Mesenchymal stem cell (in vitro differentiated cells and primary cell): ENCODE measurements at regions not wholly inside any gene's neighbourhood (a gene's known extent, or its start where the extent isn't known, plus 50 kb on each side); places are given as distances from the start of the nearest gene placed in this dataset.

ENCODE experiments used
- DNase-seq: peaks from one replicate; pipeline ENCODE4 v3.0.0-alpha.2; 2013
- H2AFZ ChIP-seq: one replicate; pipeline ENCODE4 v1.6.1; 2013; ENCODE audit warnings: low read depth, mild to moderate bottlenecking, control low read depth, inconsistent platforms, low read length, moderate library complexity
- H2AK5ac ChIP-seq: 2 replicates; pipeline ENCODE4 v1.6.1; 2013; ENCODE audit warnings: low read length, moderate library complexity, mild to moderate bottlenecking, inconsistent platforms; ENCODE audit not compliant: severe bottlenecking
- H2BK120ac ChIP-seq: one replicate; pipeline ENCODE4 v1.6.1; 2013; ENCODE audit warnings: low read depth, mild to moderate bottlenecking, inconsistent platforms, low read length, moderate library complexity
- H2BK12ac ChIP-seq, 2 experiments: one replicate each; pipeline ENCODE4 v1.6.1; 2013; ENCODE audit warnings: inconsistent platforms in 2 of 2, low read length in 2 of 2, mild to moderate bottlenecking in 2 of 2, moderate library complexity in 2 of 2, control low read depth in 1 of 2
- H2BK15ac ChIP-seq: one replicate; pipeline ENCODE4 v1.6.1; 2013; ENCODE audit warnings: mild to moderate bottlenecking, low read depth, inconsistent platforms; ENCODE audit not compliant: poor library complexity, severe bottlenecking
- H2BK5ac ChIP-seq: 2 replicates; pipeline ENCODE4 v1.6.1; 2013; ENCODE audit warnings: low read depth, mild to moderate bottlenecking, low read length, control low read depth, inconsistent platforms; ENCODE audit not compliant: poor library complexity, severe bottlenecking
- H3K14ac ChIP-seq, 2 experiments: one replicate each; pipeline ENCODE4 v1.6.1; 2013; ENCODE audit warnings: inconsistent platforms in 2 of 2, low read length in 2 of 2, control low read depth in 1 of 2, mild to moderate bottlenecking in 1 of 2, moderate library complexity in 1 of 2
- H3K18ac ChIP-seq, 2 experiments: one replicate each; pipeline ENCODE4 v1.6.1; 2013; ENCODE audit warnings: inconsistent platforms in 2 of 2, low read length in 2 of 2, control low read depth in 1 of 2, low read depth in 1 of 2, mild to moderate bottlenecking in 1 of 2
- H3K23ac ChIP-seq, 2 experiments: one replicate each; pipeline ENCODE4 v1.6.1; 2013; ENCODE audit warnings: inconsistent platforms in 2 of 2, low read length in 2 of 2, mild to moderate bottlenecking in 2 of 2, moderate library complexity in 2 of 2, control low read depth in 1 of 2
- H3K27ac ChIP-seq: 2 replicates; pipeline ENCODE4 v1.5.1; 2013; ENCODE audit warnings: mild to moderate bottlenecking, moderate library complexity, low read length, control low read depth, inconsistent platforms; ENCODE audit not compliant: poor library complexity, severe bottlenecking
- H3K27me3 ChIP-seq, 2 experiments: 2 replicates each; pipeline versions ENCODE4 v1.6.1 to v1.7.0; 2013; ENCODE audit warnings: low read length in 2 of 2, mild to moderate bottlenecking in 2 of 2, moderate library complexity in 2 of 2, control low read depth in 1 of 2, inconsistent platforms in 1 of 2; ENCODE audit not compliant: control insufficient read depth in 1 of 2, insufficient read depth in 1 of 2
- H3K36me3 ChIP-seq, 2 experiments: 2 replicates each; pipeline versions ENCODE4 v1.6.1 to v1.7.0; 2013; ENCODE audit warnings: low read length in 2 of 2, control low read depth in 1 of 2, inconsistent platforms in 1 of 2, low read depth in 1 of 2, mild to moderate bottlenecking in 1 of 2; ENCODE audit not compliant: insufficient read depth in 2 of 2, control insufficient read depth in 1 of 2
- H3K4ac ChIP-seq, 2 experiments: one replicate each; pipeline ENCODE4 v1.6.1; 2013; ENCODE audit warnings: inconsistent platforms in 2 of 2, low read length in 2 of 2, mild to moderate bottlenecking in 2 of 2, moderate library complexity in 2 of 2, control low read depth in 1 of 2, low read depth in 1 of 2
- H3K4me1 ChIP-seq: 2 replicates; pipeline ENCODE4 v1.6.1; 2013; ENCODE audit warnings: low read depth, low read length, control low read depth; ENCODE audit not compliant: control insufficient read depth, insufficient read depth
- H3K4me2 ChIP-seq: 2 replicates; pipeline ENCODE4 v1.6.1; 2013; ENCODE audit warnings: low read length, mild to moderate bottlenecking, inconsistent platforms; ENCODE audit not compliant: poor library complexity, severe bottlenecking
- H3K4me3 ChIP-seq, 2 experiments: 2 replicates each; pipeline versions ENCODE4 v1.5.1 to v1.7.0; 2013; ENCODE audit warnings: low read length in 2 of 2, mild to moderate bottlenecking in 2 of 2, control low read depth in 1 of 2, low read depth in 1 of 2; ENCODE audit not compliant: insufficient read depth in 1 of 2
- H3K79me1 ChIP-seq: replicated peaks from 2 replicates; pipeline ENCODE4 v1.6.1; 2013; ENCODE audit warnings: mild to moderate bottlenecking, control low read depth, low read length, inconsistent platforms; ENCODE audit not compliant: poor library complexity, severe bottlenecking
- H3K9ac ChIP-seq: 2 replicates; pipeline ENCODE4 v1.7.0; 2013; ENCODE audit warnings: mild to moderate bottlenecking, low read length, moderate library complexity
- H3K9me3 ChIP-seq: 2 replicates; pipeline ENCODE4 v1.7.0; 2013; ENCODE audit warnings: mild to moderate bottlenecking, low read length; ENCODE audit not compliant: control insufficient read depth
- H4K8ac ChIP-seq: one replicate; pipeline ENCODE4 v1.6.1; 2013; ENCODE audit warnings: inconsistent platforms, mild to moderate bottlenecking, low read length, moderate library complexity
- H4K91ac ChIP-seq: one replicate; pipeline ENCODE4 v1.6.1; 2013; ENCODE audit warnings: mild to moderate bottlenecking, low read length, inconsistent platforms
- WGBS: methylation state at CpG from one replicate; pipeline ENCODE4 v1.1.7; 2013; ENCODE audit warnings: mixed read lengths; 5-methylcytosine and 5-hydroxymethylcytosine counted together

DNA sequence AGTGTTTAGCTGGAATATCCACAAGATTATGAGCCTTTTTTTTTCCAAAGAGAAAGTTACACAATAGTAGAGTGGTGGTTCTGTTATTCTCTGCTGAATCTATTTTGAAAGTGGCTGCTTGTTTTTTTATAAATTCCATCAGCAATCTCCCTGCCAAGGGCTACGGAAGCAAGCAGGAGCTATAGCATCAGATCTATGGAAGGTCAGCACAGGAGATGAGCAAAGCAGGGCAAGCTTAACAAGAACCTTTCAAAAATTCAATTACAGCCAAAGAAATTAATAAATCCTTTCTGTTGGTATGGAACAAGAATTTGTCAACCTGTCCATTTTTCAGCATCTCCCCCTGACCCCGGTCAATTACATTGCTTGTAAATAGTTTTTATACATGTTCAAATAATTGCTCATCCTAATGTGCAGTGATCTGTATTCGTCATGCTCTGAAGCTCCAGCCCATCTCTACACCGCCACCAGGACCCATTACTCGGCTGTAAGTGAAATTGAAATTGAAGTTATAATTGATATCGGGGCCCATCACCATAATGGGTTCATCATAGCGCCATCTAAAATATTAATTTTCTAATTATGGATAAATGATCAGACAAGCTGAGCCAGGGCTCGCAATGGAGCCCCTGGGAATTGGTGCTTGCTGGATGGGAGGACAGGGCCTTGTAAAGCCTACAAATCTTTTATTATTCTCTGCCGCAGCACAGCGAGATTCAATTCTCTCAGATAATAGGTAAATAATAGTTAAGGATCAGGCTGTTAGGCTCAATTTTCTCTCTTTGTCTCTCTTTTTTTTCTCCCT is 215.1 kb downstream of the ATG4C start:
- Histone ChIP-seq H3K79me1 (no peaks in the 10 kb centered on the region), H2BK15ac (no peak overlapping the region), H3K4me1 (no peaks in the 10 kb centered on the region), H3K18ac (no peak overlapping the region), H2AK5ac (no peak overlapping the region), H2BK12ac (no peak overlapping the region), H3K23ac (no peak overlapping the region), H3K4ac (no peak overlapping the region), H3K9ac (no peak overlapping the region), H3K27me3 (peaks cover 28 to 53% of the 10 kb centered on the region in 2 experiments), H3K27ac (no peak overlapping the region), H4K8ac (no peak overlapping the region), H3K14ac (no peak overlapping the region), H2AFZ (no peak overlapping the region), H4K91ac (no peak overlapping the region), H2BK5ac (no peak overlapping the region), H3K4me2 (no peak overlapping the region), H3K36me3 (no peaks in the 10 kb centered on the region), H3K9me3 (no peaks in the 10 kb centered on the region), H2BK120ac (no peak overlapping the region), H3K4me3 (no peak overlapping the region)
- no peak for DNase-seq
- whole genome bisulfite sequencing: 50% methylated on average over 1 of the region's 10 CpGs

GRCh38 chr1:63000508-63000907 is 216.6 kb downstream of the ATG4C start:
- Histone ChIP-seq H2AFZ (no peak overlapping the region), H3K4ac (no peak overlapping the region), H3K4me2 (no peak overlapping the region), H4K91ac (no peak overlapping the region), H2BK5ac (no peak overlapping the region), H2BK120ac (no peak overlapping the region), H2AK5ac (no peak overlapping the region), H2BK12ac (no peak overlapping the region), H2BK15ac (no peak overlapping the region), H3K27ac (no peak overlapping the region), H4K8ac (no peak overlapping the region), H3K9me3 (no peaks in the 10 kb centered on the region), H3K18ac (no peak overlapping the region), H3K23ac (no peak overlapping the region), H3K27me3 (peaks cover 34 to 56% of the 10 kb centered on the region in 2 experiments), H3K4me1 (no peaks in the 10 kb centered on the region), H3K14ac (no peak overlapping the region), H3K36me3 (no peaks in the 10 kb centered on the region), H3K79me1 (no peaks in the 10 kb centered on the region), H3K9ac (no peak overlapping the region), H3K4me3 (no peak overlapping the region)
- WGBS: 50% methylated on average over 10 of the region's 10 CpGs
- no peak for DNase-seq

GRCh38 chr1:63004868-63005267 is 220.9 kb downstream of the ATG4C start:
- Histone ChIP-seq H3K9me3 (no peaks in the 10 kb centered on the region), H3K4me3 (no peak overlapping the region), H3K36me3 (no peaks in the 10 kb centered on the region)

GRCh38 chr1:63005812-63006211 is 221.9 kb downstream of the ATG4C start:
- Histone ChIP-seq H3K23ac (no peak overlapping the region), H3K79me1 (no peaks in the 10 kb centered on the region), H3K27ac (no peak overlapping the region), H3K4ac (no peak overlapping the region), H3K4me3 (no peak overlapping the region), H2BK15ac (no peak overlapping the region), H3K9ac (no peak overlapping the region), H2BK5ac (no peak overlapping the region), H2AFZ (no peak overlapping the region), H3K18ac (no peak overlapping the region), H2AK5ac (no peak overlapping the region), H4K91ac (no peak overlapping the region), H3K9me3 (no peaks in the 10 kb centered on the region), H3K14ac (no peak overlapping the region), H3K4me2 (no peak overlapping the region), H3K4me1 (no peaks in the 10 kb centered on the region), H3K27me3 (peaks cover 15 to 33% of the 10 kb centered on the region in 2 experiments), H4K8ac (no peak overlapping the region), H2BK120ac (no peak overlapping the region), H2BK12ac (no peak overlapping the region), H3K36me3 (no peaks in the 10 kb centered on the region)
- WGBS: 100% methylated on average over 1 of the region's 3 CpGs
- DNase-seq: no peak

More at GRCh38 chr1:63004868-63005267, 220.9 kb downstream of the ATG4C start:
- H3K23ac ChIP-seq: no peak overlapping the region
- WGBS: 93% methylated on average over 1 of the region's 1 CpG
- H3K4me1 ChIP-seq: no peaks in the 10 kb centered on the region
- no peak overlapping the region for H2BK5ac ChIP-seq
- no peak overlapping the region for H2AK5ac ChIP-seq
- no peaks in the 10 kb centered on the region for H3K79me1 ChIP-seq
- peaks cover 25 to 42% of the 10 kb centered on the region in 2 experiments for H3K27me3 ChIP-seq
- H4K8ac ChIP-seq: no peak overlapping the region
- no peak overlapping the region for H2BK120ac ChIP-seq
- no peak overlapping the region for H3K4ac ChIP-seq
- H3K14ac ChIP-seq: no peak overlapping the region
- H4K91ac ChIP-seq: no peak overlapping the region
- no peak for DNase-seq
- H3K4me2 ChIP-seq: no peak overlapping the region
- no peak overlapping the region for H3K27ac ChIP-seq
- H2AFZ ChIP-seq: no peak overlapping the region
- no peak overlapping the region for H2BK15ac ChIP-seq
- no peak overlapping the region for H3K9ac ChIP-seq
- H2BK12ac ChIP-seq: no peak overlapping the region
- no peak overlapping the region for H3K18ac ChIP-seq
